H9 (cell line): ENCODE measurements at regions not wholly inside any gene's neighbourhood (a gene's known extent, or its start where the extent isn't known, plus 50 kb on each side); places are given as distances from the start of the nearest gene placed in this dataset.
A peak's percentile ranks its signal among the peaks of the same experiment; 100 is the strongest.

Source experiments
- DNase-seq: peaks from one replicate; pipeline ENCODE4 v3.0.0-alpha.2; 2017
- H2AFZ ChIP-seq: one replicate; pipeline ENCODE4 v1.6.1; 2013; ENCODE audit warnings: mild to moderate bottlenecking, low read length, control low read depth, moderate library complexity
- H2AK5ac ChIP-seq: 2 replicates; pipeline ENCODE4 v1.6.1; 2013; ENCODE audit warnings: low read length, control low read depth, mixed read lengths; ENCODE audit not compliant: insufficient read length
- H2BK120ac ChIP-seq: one replicate; pipeline ENCODE4 v1.6.1; 2013; ENCODE audit warnings: low read depth, mild to moderate bottlenecking, low read length, control low read depth, inconsistent platforms; ENCODE audit not compliant: poor library complexity, severe bottlenecking
- H2BK12ac ChIP-seq: 2 replicates; pipeline ENCODE4 v1.6.1; 2013; ENCODE audit warnings: low read length, control low read depth, mixed read lengths, low read depth; ENCODE audit not compliant: insufficient read length
- H2BK15ac ChIP-seq: 2 replicates; pipeline ENCODE4 v1.6.1; 2013; ENCODE audit warnings: low read depth, low read length, control low read depth
- H2BK20ac ChIP-seq: one replicate; pipeline ENCODE4 v1.6.1; 2013; ENCODE audit warnings: low read depth, mild to moderate bottlenecking, low read length, control low read depth, inconsistent platforms; ENCODE audit not compliant: poor library complexity, severe bottlenecking
- H2BK5ac ChIP-seq: 2 replicates; pipeline ENCODE4 v1.6.1; 2013; ENCODE audit warnings: low read length, control low read depth, mixed read lengths; ENCODE audit not compliant: insufficient read length
- H3K14ac ChIP-seq: 2 replicates; pipeline ENCODE4 v1.6.1; 2013; ENCODE audit warnings: low read length, control low read depth; ENCODE audit not compliant: insufficient read depth
- H3K18ac ChIP-seq: 2 replicates; pipeline ENCODE4 v1.6.1; 2013; ENCODE audit warnings: low read depth, mild to moderate bottlenecking, mixed read lengths, low read length, control low read depth; ENCODE audit not compliant: insufficient read length
- H3K23ac ChIP-seq: 2 replicates; pipeline ENCODE4 v1.6.1; 2013; ENCODE audit warnings: low read length, control low read depth, mixed read lengths, low read depth; ENCODE audit not compliant: insufficient read length
- H3K23me2 ChIP-seq: 2 replicates; pipeline ENCODE4 v1.6.1; 2013; ENCODE audit warnings: low read depth, mild to moderate bottlenecking, mixed read lengths, low read length, control low read depth; ENCODE audit not compliant: insufficient read length, poor library complexity, severe bottlenecking
- H3K27ac ChIP-seq: 2 replicates; pipeline ENCODE4 v1.5.1; 2013; ENCODE audit warnings: low read length, control low read depth, mixed read lengths, low read depth; ENCODE audit not compliant: insufficient read length
- H3K27me3 ChIP-seq: 2 replicates; pipeline ENCODE4 v1.6.1; 2013; ENCODE audit warnings: low read length, control low read depth, inconsistent platforms; ENCODE audit not compliant: insufficient read depth
- H3K4ac ChIP-seq: 2 replicates; pipeline ENCODE4 v1.6.1; 2013; ENCODE audit warnings: low read depth, mild to moderate bottlenecking, control low read depth, inconsistent platforms, low read length, moderate library complexity
- H3K4me1 ChIP-seq: 2 replicates; pipeline ENCODE4 v1.6.1; 2013; ENCODE audit warnings: low read length, control low read depth, inconsistent platforms; ENCODE audit not compliant: insufficient read depth
- H3K4me2 ChIP-seq: 2 replicates; pipeline ENCODE4 v1.6.1; 2013; ENCODE audit warnings: low read length, control low read depth, mixed read lengths; ENCODE audit not compliant: insufficient read length, insufficient read depth
- H3K56ac ChIP-seq: 2 replicates; pipeline ENCODE4 v1.6.1; 2013; ENCODE audit warnings: low read depth, mild to moderate bottlenecking, mixed read lengths, low read length, control low read depth; ENCODE audit not compliant: insufficient read length
- H3K79me1 ChIP-seq: 2 replicates; pipeline ENCODE4 v1.6.1; 2013; ENCODE audit warnings: low read depth, mild to moderate bottlenecking, moderate library complexity, low read length, control low read depth, inconsistent platforms; ENCODE audit not compliant: insufficient read depth, poor library complexity, severe bottlenecking
- H3K79me2 ChIP-seq: 2 replicates; pipeline ENCODE4 v1.6.1; 2013; ENCODE audit warnings: low read length, control low read depth, inconsistent platforms; ENCODE audit not compliant: insufficient read depth
- H3K9ac ChIP-seq: 2 replicates; pipeline ENCODE4 v1.6.1; 2013; ENCODE audit warnings: low read length, control low read depth, mixed read lengths; ENCODE audit not compliant: insufficient read length; ENCODE audit errors: extremely low read depth
- H3K9me3 ChIP-seq: one replicate; pipeline ENCODE4 v1.6.1; 2013; ENCODE audit warnings: low read depth, low read length, inconsistent platforms; ENCODE audit not compliant: control insufficient read depth
- H3T11ph ChIP-seq: one replicate; pipeline ENCODE4 v1.6.1; 2013; ENCODE audit warnings: mild to moderate bottlenecking, low read length, control low read depth, inconsistent platforms
- H4K20me1 ChIP-seq: one replicate; pipeline ENCODE4 v1.6.1; 2013; ENCODE audit not compliant: control insufficient read depth, insufficient read length, insufficient read depth
- H4K5ac ChIP-seq: 2 replicates; pipeline ENCODE4 v1.6.1; 2013; ENCODE audit warnings: low read depth, mild to moderate bottlenecking, mixed read lengths, low read length, control low read depth; ENCODE audit not compliant: insufficient read length
- H4K8ac ChIP-seq: replicated peaks from 2 replicates; pipeline ENCODE4 v1.6.1; 2013; ENCODE audit warnings: low read length, control low read depth, mixed read lengths, low read depth; ENCODE audit not compliant: insufficient read length
- H4K91ac ChIP-seq: 2 replicates; pipeline ENCODE4 v1.6.1; 2013; ENCODE audit warnings: low read depth, mild to moderate bottlenecking, moderate library complexity, mixed read lengths, low read length, control low read depth; ENCODE audit not compliant: insufficient read length
- H3K27ac Mint-ChIP-seq, 3 experiments: 2 replicates in 2 of 3; 3 replicates in 1 of 3; pipeline ENCODE4 v1.8.0; 2020 to 2021; ENCODE audit warnings: mixed read lengths in 3 of 3, mild to moderate bottlenecking in 1 of 3, moderate library complexity in 1 of 3
- H3K27me3 Mint-ChIP-seq: 2 replicates; pipeline ENCODE4 v1.8.0; 2021; ENCODE audit warnings: low read depth, mild to moderate bottlenecking, moderate library complexity, mixed read lengths
- H3K36me3 Mint-ChIP-seq, 3 experiments: 2 replicates in 2 of 3; 3 replicates in 1 of 3; pipeline ENCODE4 v1.8.0; 2020 to 2021; ENCODE audit warnings: low read depth in 3 of 3, mixed read lengths in 3 of 3; ENCODE audit not compliant: insufficient read depth in 1 of 3
- H3K4me1 Mint-ChIP-seq, 2 experiments: 2 replicates each; pipeline ENCODE4 v1.8.0; 2020; ENCODE audit warnings: mixed read lengths in 2 of 2
- H3K4me3 Mint-ChIP-seq, 2 experiments: 2 replicates in 1 of 2; 3 replicates in 1 of 2; pipeline ENCODE4 v1.8.0; 2020 to 2021; ENCODE audit warnings: mild to moderate bottlenecking in 2 of 2, mixed read lengths in 2 of 2, moderate library complexity in 1 of 2
- H3K9me3 Mint-ChIP-seq, 2 experiments: 2 replicates in 1 of 2; 3 replicates in 1 of 2; pipeline ENCODE4 v1.8.0; 2020; ENCODE audit warnings: mild to moderate bottlenecking in 2 of 2, mixed read lengths in 2 of 2, moderate library complexity in 1 of 2
- WGBS: extraction: QIAGEN DNeasy Blood & Tissue Kit; methylation state at CpG from one replicate; pipeline ENCODE4 v1.1.7; 2013; ENCODE audit warnings: missing lambda C conversion rate, low lambda C conversion rate, mixed read lengths; ENCODE audit not compliant: insufficient read length; ENCODE audit errors: extremely low coverage; 5-methylcytosine and 5-hydroxymethylcytosine counted together
- TF ChIP-seq, protein P1 (sequence below): fragments of 200-600 bp; sonication (generic); conservative IDR thresholded peaks from 3 replicates; pipeline ENCODE4 v1.8.0; 2021; ENCODE audit warnings: antibody characterized with exemption, mild to moderate bottlenecking

DNA sequence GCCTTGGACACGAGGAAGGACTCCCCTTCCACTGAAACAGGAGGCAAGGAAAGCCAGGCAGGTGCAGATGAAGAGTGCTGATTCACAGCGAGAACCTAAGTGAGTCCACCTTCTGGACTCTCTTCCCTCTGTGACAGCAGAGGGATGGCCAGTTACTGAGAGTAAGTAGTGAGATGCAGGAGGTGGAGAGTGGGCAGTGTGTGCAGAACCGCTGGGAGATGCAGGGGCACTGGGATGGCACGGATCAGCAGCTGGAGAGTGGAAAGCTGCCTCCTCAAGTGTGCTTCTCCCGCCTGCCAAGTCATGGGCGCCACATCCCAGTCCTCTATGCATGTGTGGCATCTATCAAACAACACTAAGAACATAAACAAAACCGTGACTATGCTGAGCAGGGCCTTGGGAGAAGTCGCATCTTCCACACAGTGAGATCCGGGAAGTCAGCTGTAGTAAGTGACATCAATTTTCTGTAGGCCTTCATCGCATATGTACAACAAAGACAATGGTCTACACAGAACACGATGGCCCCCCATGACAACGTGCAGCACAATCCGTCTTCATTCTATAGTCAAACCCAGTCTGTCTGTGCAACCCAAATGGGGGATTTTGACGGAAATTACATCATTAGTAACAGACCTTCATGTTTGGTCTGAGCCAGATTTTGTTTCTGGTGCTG, 217.4 kb upstream of the KLF14 start:
- Histone ChIP-seq H3K4me1 (peaks cover 9% of the 10 kb centered on the region; the same call in 1 of the 2 replicates), H3T11ph (no peak overlapping the region), H3K79me1 (no peaks in the 10 kb centered on the region), H4K8ac (no peak overlapping the region), H2BK120ac (no peak overlapping the region), H3K4ac (no peak overlapping the region), H4K20me1 (no peaks in the 10 kb centered on the region), H2BK12ac (no peak overlapping the region), H3K27ac (no peak overlapping the region), H3K9ac (no peak overlapping the region), H3K4me2 (no peak overlapping the region), H4K5ac (no peak overlapping the region), H2BK15ac (no peak overlapping the region), H3K9me3 (no peaks in the 10 kb centered on the region), H2AFZ (no peak overlapping the region), H2BK20ac (no peak overlapping the region), H3K23me2 (no peaks in the 10 kb centered on the region), H3K14ac (no peak overlapping the region), H2AK5ac (no peak overlapping the region), H3K27me3 (no peaks in the 10 kb centered on the region), H2BK5ac (no peak overlapping the region), H4K91ac (no peak overlapping the region), H3K56ac (no peak overlapping the region), H3K79me2 (no peaks in the 10 kb centered on the region), H3K18ac (no peak overlapping the region), H3K23ac (no peak overlapping the region)
- TF ChIP-seq, protein P1, sequence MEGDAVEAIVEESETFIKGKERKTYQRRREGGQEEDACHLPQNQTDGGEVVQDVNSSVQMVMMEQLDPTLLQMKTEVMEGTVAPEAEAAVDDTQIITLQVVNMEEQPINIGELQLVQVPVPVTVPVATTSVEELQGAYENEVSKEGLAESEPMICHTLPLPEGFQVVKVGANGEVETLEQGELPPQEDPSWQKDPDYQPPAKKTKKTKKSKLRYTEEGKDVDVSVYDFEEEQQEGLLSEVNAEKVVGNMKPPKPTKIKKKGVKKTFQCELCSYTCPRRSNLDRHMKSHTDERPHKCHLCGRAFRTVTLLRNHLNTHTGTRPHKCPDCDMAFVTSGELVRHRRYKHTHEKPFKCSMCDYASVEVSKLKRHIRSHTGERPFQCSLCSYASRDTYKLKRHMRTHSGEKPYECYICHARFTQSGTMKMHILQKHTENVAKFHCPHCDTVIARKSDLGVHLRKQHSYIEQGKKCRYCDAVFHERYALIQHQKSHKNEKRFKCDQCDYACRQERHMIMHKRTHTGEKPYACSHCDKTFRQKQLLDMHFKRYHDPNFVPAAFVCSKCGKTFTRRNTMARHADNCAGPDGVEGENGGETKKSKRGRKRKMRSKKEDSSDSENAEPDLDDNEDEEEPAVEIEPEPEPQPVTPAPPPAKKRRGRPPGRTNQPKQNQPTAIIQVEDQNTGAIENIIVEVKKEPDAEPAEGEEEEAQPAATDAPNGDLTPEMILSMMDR = no peak
- H3K36me3 Mint-ChIP-seq = no peaks in the 10 kb centered on the region; a peak in 3 of 7 replicates
- peaks cover 10 to 12% of the 10 kb centered on the region in 2 experiments for H3K4me1 Mint-ChIP-seq
- no peaks in the 10 kb centered on the region; a peak in 1 of 5 replicates for H3K9me3 Mint-ChIP-seq
- WGBS = no CpG with 5 or more reads among the region's 14 CpGs
- H3K27ac Mint-ChIP-seq = peak overlapping the region in 1 of 3 experiments; percentile 74; a peak in 1 of 7 replicates
- DNase-seq = no peak
- no peaks in the 10 kb centered on the region; the same call in 1 of the 2 replicates for H3K27me3 Mint-ChIP-seq
- no peak overlapping the region for H3K4me3 Mint-ChIP-seq
